ENCODE measurements at regions not wholly inside any gene's neighbourhood (a gene's known extent, or its start where the extent isn't known, plus 50 kb on each side); places are given as distances from the start of the nearest gene placed in this dataset.

GRCh38 chr5:53256746-53257145 is 147.2 kb upstream of the MOCS2 start:
- no peak overlapping the region for H3K27ac ChIP-seq
- intact Hi-C loops (cut with DNase I; ENCODE audit: low total_unique reads): no loop called here
- H3K27me3 ChIP-seq: no peaks in the 10 kb centered on the region
- no peak overlapping the region for H3K4me3 ChIP-seq
- DNase-seq (ENCODE audit: low spot score in 2 of 2): no peak
- TF ChIP-seq POLR2AphosphoS5 (IDR thresholded peaks at IDR 0.05): no peak
- TF ChIP-seq CTCF (IDR thresholded peaks at IDR 0.05): no peak
- TF ChIP-seq POLR2A (IDR thresholded peaks at IDR 0.05): no peak
- H3K4me1 ChIP-seq: no peaks in the 10 kb centered on the region
- no peaks in the 10 kb centered on the region for H3K36me3 ChIP-seq
- H3K9me3 ChIP-seq: no peaks in the 10 kb centered on the region

GRCh38 chr5:53257806-53258373 is 148.3 kb upstream of the MOCS2 start:
- no peaks in the 10 kb centered on the region for H3K9me3 ChIP-seq
- no peak for DNase-seq (ENCODE audit: low spot score in 2 of 2)
- H3K36me3 ChIP-seq: no peaks in the 10 kb centered on the region
- no peaks in the 10 kb centered on the region for H3K4me1 ChIP-seq
- H3K4me3 ChIP-seq: no peak overlapping the region
- H3K27me3 ChIP-seq: no peaks in the 10 kb centered on the region
- H3K27ac ChIP-seq: no peak overlapping the region
- intact Hi-C loops (cut with DNase I; ENCODE audit: low total_unique reads): no loop called here
- TF ChIP-seq POLR2AphosphoS5 (IDR thresholded peaks at IDR 0.05): no peak
- no peak for TF ChIP-seq POLR2A (IDR thresholded peaks at IDR 0.05)

GRCh38 chr5:53259176-53259575 is 149.6 kb upstream of the MOCS2 start:
- DNase-seq (ENCODE audit: low spot score in 2 of 2): no peak
- Histone ChIP-seq H3K27me3 (no peaks in the 10 kb centered on the region), H3K27ac (no peak overlapping the region), H3K9me3 (no peaks in the 10 kb centered on the region), H3K36me3 (no peaks in the 10 kb centered on the region), H3K4me3 (no peak overlapping the region), H3K4me1 (no peaks in the 10 kb centered on the region)
- no peak for TF ChIP-seq POLR2A (IDR thresholded peaks at IDR 0.05)
- no peak for TF ChIP-seq POLR2AphosphoS5 (IDR thresholded peaks at IDR 0.05)
- intact Hi-C loops (cut with DNase I; ENCODE audit: low total_unique reads): no loop called here

GRCh38 chr5:53260446-53260845 is 150.9 kb upstream of the MOCS2 start:
- no peak for TF ChIP-seq CTCF (IDR thresholded peaks at IDR 0.05)
- intact Hi-C loops (cut with DNase I; ENCODE audit: low total_unique reads): no loop called here

GRCh38 chr5:53261245-53261644 is 151.7 kb upstream of the MOCS2 start:
- intact Hi-C loops (cut with DNase I; ENCODE audit: low total_unique reads): no loop called here
- no peaks in the 10 kb centered on the region for H3K9me3 ChIP-seq
- H3K4me3 ChIP-seq: no peak overlapping the region
- H3K4me1 ChIP-seq: no peaks in the 10 kb centered on the region
- DNase-seq (ENCODE audit: low spot score in 2 of 2): no peak
- no peak for TF ChIP-seq POLR2AphosphoS5 (IDR thresholded peaks at IDR 0.05)
- TF ChIP-seq CTCF (IDR thresholded peaks at IDR 0.05): no peak
- no peak for TF ChIP-seq POLR2A (IDR thresholded peaks at IDR 0.05)
- no peaks in the 10 kb centered on the region for H3K36me3 ChIP-seq
- H3K27ac ChIP-seq: no peak overlapping the region
- no peaks in the 10 kb centered on the region for H3K27me3 ChIP-seq

More at GRCh38 chr5:53260446-53260845, 150.9 kb upstream of the MOCS2 start:
- no peaks in the 10 kb centered on the region for H3K4me1 ChIP-seq
- no peak for DNase-seq (ENCODE audit: low spot score in 2 of 2)
- no peaks in the 10 kb centered on the region for H3K36me3 ChIP-seq
- no peak overlapping the region for H3K4me3 ChIP-seq
- no peaks in the 10 kb centered on the region for H3K27me3 ChIP-seq
- no peak overlapping the region for H3K27ac ChIP-seq
- no peaks in the 10 kb centered on the region for H3K9me3 ChIP-seq

- Histone ChIP-seq H3K4me1 (no peaks in the 10 kb centered on the region), H3K27me3 (no peaks in the 10 kb centered on the region), H3K27ac (no peak overlapping the region), H3K36me3 (no peaks in the 10 kb centered on the region), H3K4me3 (no peak overlapping the region), H3K9me3 (no peaks in the 10 kb centered on the region)
- TF ChIP-seq POLR2AphosphoS5 (IDR thresholded peaks at IDR 0.05): no peak
- peak in 1 of 3 donors; percentile 27 for TF ChIP-seq CTCF (IDR thresholded peaks at IDR 0.05)
- intact Hi-C loops (cut with DNase I; ENCODE audit: low total_unique reads): no loop called here
- DNase-seq (ENCODE audit: low spot score in 2 of 2): no peak
Measured at GRCh38 chr5:53262348-53262970, 152.9 kb upstream of the MOCS2 start.

All from breast epithelium (tissue), 4 donors.